H9 (cell line): ENCODE measurements at regions not wholly inside any gene's neighbourhood (a gene's known extent, or its start where the extent isn't known, plus 50 kb on each side); places are given as distances from the start of the nearest gene placed in this dataset.

Experiments
- DNase-seq: peaks from one replicate; pipeline ENCODE4 v3.0.0-alpha.2; 2017
- H2AFZ ChIP-seq: one replicate; pipeline ENCODE4 v1.6.1; 2013; ENCODE audit warnings: mild to moderate bottlenecking, low read length, control low read depth, moderate library complexity
- H2AK5ac ChIP-seq: 2 replicates; pipeline ENCODE4 v1.6.1; 2013; ENCODE audit warnings: low read length, control low read depth, mixed read lengths; ENCODE audit not compliant: insufficient read length
- H2BK120ac ChIP-seq: one replicate; pipeline ENCODE4 v1.6.1; 2013; ENCODE audit warnings: low read depth, mild to moderate bottlenecking, low read length, control low read depth, inconsistent platforms; ENCODE audit not compliant: poor library complexity, severe bottlenecking
- H2BK12ac ChIP-seq: 2 replicates; pipeline ENCODE4 v1.6.1; 2013; ENCODE audit warnings: low read length, control low read depth, mixed read lengths, low read depth; ENCODE audit not compliant: insufficient read length
- H2BK15ac ChIP-seq: 2 replicates; pipeline ENCODE4 v1.6.1; 2013; ENCODE audit warnings: low read depth, low read length, control low read depth
- H2BK20ac ChIP-seq: one replicate; pipeline ENCODE4 v1.6.1; 2013; ENCODE audit warnings: low read depth, mild to moderate bottlenecking, low read length, control low read depth, inconsistent platforms; ENCODE audit not compliant: poor library complexity, severe bottlenecking
- H2BK5ac ChIP-seq: 2 replicates; pipeline ENCODE4 v1.6.1; 2013; ENCODE audit warnings: low read length, control low read depth, mixed read lengths; ENCODE audit not compliant: insufficient read length
- H3K14ac ChIP-seq: 2 replicates; pipeline ENCODE4 v1.6.1; 2013; ENCODE audit warnings: low read length, control low read depth; ENCODE audit not compliant: insufficient read depth
- H3K18ac ChIP-seq: 2 replicates; pipeline ENCODE4 v1.6.1; 2013; ENCODE audit warnings: low read depth, mild to moderate bottlenecking, mixed read lengths, low read length, control low read depth; ENCODE audit not compliant: insufficient read length
- H3K23ac ChIP-seq: 2 replicates; pipeline ENCODE4 v1.6.1; 2013; ENCODE audit warnings: low read length, control low read depth, mixed read lengths, low read depth; ENCODE audit not compliant: insufficient read length
- H3K23me2 ChIP-seq: 2 replicates; pipeline ENCODE4 v1.6.1; 2013; ENCODE audit warnings: low read depth, mild to moderate bottlenecking, mixed read lengths, low read length, control low read depth; ENCODE audit not compliant: insufficient read length, poor library complexity, severe bottlenecking
- H3K27ac ChIP-seq: 2 replicates; pipeline ENCODE4 v1.5.1; 2013; ENCODE audit warnings: low read length, control low read depth, mixed read lengths, low read depth; ENCODE audit not compliant: insufficient read length
- H3K27me3 ChIP-seq: 2 replicates; pipeline ENCODE4 v1.6.1; 2013; ENCODE audit warnings: low read length, control low read depth, inconsistent platforms; ENCODE audit not compliant: insufficient read depth
- H3K4ac ChIP-seq: 2 replicates; pipeline ENCODE4 v1.6.1; 2013; ENCODE audit warnings: low read depth, mild to moderate bottlenecking, control low read depth, inconsistent platforms, low read length, moderate library complexity
- H3K4me1 ChIP-seq: 2 replicates; pipeline ENCODE4 v1.6.1; 2013; ENCODE audit warnings: low read length, control low read depth, inconsistent platforms; ENCODE audit not compliant: insufficient read depth
- H3K4me2 ChIP-seq: 2 replicates; pipeline ENCODE4 v1.6.1; 2013; ENCODE audit warnings: low read length, control low read depth, mixed read lengths; ENCODE audit not compliant: insufficient read length, insufficient read depth
- H3K56ac ChIP-seq: 2 replicates; pipeline ENCODE4 v1.6.1; 2013; ENCODE audit warnings: low read depth, mild to moderate bottlenecking, mixed read lengths, low read length, control low read depth; ENCODE audit not compliant: insufficient read length
- H3K79me1 ChIP-seq: 2 replicates; pipeline ENCODE4 v1.6.1; 2013; ENCODE audit warnings: low read depth, mild to moderate bottlenecking, moderate library complexity, low read length, control low read depth, inconsistent platforms; ENCODE audit not compliant: insufficient read depth, poor library complexity, severe bottlenecking
- H3K79me2 ChIP-seq: 2 replicates; pipeline ENCODE4 v1.6.1; 2013; ENCODE audit warnings: low read length, control low read depth, inconsistent platforms; ENCODE audit not compliant: insufficient read depth
- H3K9ac ChIP-seq: 2 replicates; pipeline ENCODE4 v1.6.1; 2013; ENCODE audit warnings: low read length, control low read depth, mixed read lengths; ENCODE audit not compliant: insufficient read length; ENCODE audit errors: extremely low read depth
- H3K9me3 ChIP-seq: one replicate; pipeline ENCODE4 v1.6.1; 2013; ENCODE audit warnings: low read depth, low read length, inconsistent platforms; ENCODE audit not compliant: control insufficient read depth
- H3T11ph ChIP-seq: one replicate; pipeline ENCODE4 v1.6.1; 2013; ENCODE audit warnings: mild to moderate bottlenecking, low read length, control low read depth, inconsistent platforms
- H4K20me1 ChIP-seq: one replicate; pipeline ENCODE4 v1.6.1; 2013; ENCODE audit not compliant: control insufficient read depth, insufficient read length, insufficient read depth
- H4K5ac ChIP-seq: 2 replicates; pipeline ENCODE4 v1.6.1; 2013; ENCODE audit warnings: low read depth, mild to moderate bottlenecking, mixed read lengths, low read length, control low read depth; ENCODE audit not compliant: insufficient read length
- H4K8ac ChIP-seq: replicated peaks from 2 replicates; pipeline ENCODE4 v1.6.1; 2013; ENCODE audit warnings: low read length, control low read depth, mixed read lengths, low read depth; ENCODE audit not compliant: insufficient read length
- H4K91ac ChIP-seq: 2 replicates; pipeline ENCODE4 v1.6.1; 2013; ENCODE audit warnings: low read depth, mild to moderate bottlenecking, moderate library complexity, mixed read lengths, low read length, control low read depth; ENCODE audit not compliant: insufficient read length
- H3K27ac Mint-ChIP-seq, 3 experiments: 2 replicates in 2 of 3; 3 replicates in 1 of 3; pipeline ENCODE4 v1.8.0; 2020 to 2021; ENCODE audit warnings: mixed read lengths in 3 of 3, mild to moderate bottlenecking in 1 of 3, moderate library complexity in 1 of 3
- H3K27me3 Mint-ChIP-seq: 2 replicates; pipeline ENCODE4 v1.8.0; 2021; ENCODE audit warnings: low read depth, mild to moderate bottlenecking, moderate library complexity, mixed read lengths
- H3K36me3 Mint-ChIP-seq, 3 experiments: 2 replicates in 2 of 3; 3 replicates in 1 of 3; pipeline ENCODE4 v1.8.0; 2020 to 2021; ENCODE audit warnings: low read depth in 3 of 3, mixed read lengths in 3 of 3; ENCODE audit not compliant: insufficient read depth in 1 of 3
- H3K4me1 Mint-ChIP-seq, 2 experiments: 2 replicates each; pipeline ENCODE4 v1.8.0; 2020; ENCODE audit warnings: mixed read lengths in 2 of 2
- H3K4me3 Mint-ChIP-seq, 2 experiments: 2 replicates in 1 of 2; 3 replicates in 1 of 2; pipeline ENCODE4 v1.8.0; 2020 to 2021; ENCODE audit warnings: mild to moderate bottlenecking in 2 of 2, mixed read lengths in 2 of 2, moderate library complexity in 1 of 2
- H3K9me3 Mint-ChIP-seq, 2 experiments: 2 replicates in 1 of 2; 3 replicates in 1 of 2; pipeline ENCODE4 v1.8.0; 2020; ENCODE audit warnings: mild to moderate bottlenecking in 2 of 2, mixed read lengths in 2 of 2, moderate library complexity in 1 of 2
- WGBS: extraction: QIAGEN DNeasy Blood & Tissue Kit; methylation state at CpG from one replicate; pipeline ENCODE4 v1.1.7; 2013; ENCODE audit warnings: missing lambda C conversion rate, low lambda C conversion rate, mixed read lengths; ENCODE audit not compliant: insufficient read length; ENCODE audit errors: extremely low coverage; 5-methylcytosine and 5-hydroxymethylcytosine counted together
- TF ChIP-seq, protein P1 (sequence below): fragments of 200-600 bp; sonication (generic); conservative IDR thresholded peaks from 3 replicates; pipeline ENCODE4 v1.8.0; 2021; ENCODE audit warnings: antibody characterized with exemption, mild to moderate bottlenecking

DNA sequence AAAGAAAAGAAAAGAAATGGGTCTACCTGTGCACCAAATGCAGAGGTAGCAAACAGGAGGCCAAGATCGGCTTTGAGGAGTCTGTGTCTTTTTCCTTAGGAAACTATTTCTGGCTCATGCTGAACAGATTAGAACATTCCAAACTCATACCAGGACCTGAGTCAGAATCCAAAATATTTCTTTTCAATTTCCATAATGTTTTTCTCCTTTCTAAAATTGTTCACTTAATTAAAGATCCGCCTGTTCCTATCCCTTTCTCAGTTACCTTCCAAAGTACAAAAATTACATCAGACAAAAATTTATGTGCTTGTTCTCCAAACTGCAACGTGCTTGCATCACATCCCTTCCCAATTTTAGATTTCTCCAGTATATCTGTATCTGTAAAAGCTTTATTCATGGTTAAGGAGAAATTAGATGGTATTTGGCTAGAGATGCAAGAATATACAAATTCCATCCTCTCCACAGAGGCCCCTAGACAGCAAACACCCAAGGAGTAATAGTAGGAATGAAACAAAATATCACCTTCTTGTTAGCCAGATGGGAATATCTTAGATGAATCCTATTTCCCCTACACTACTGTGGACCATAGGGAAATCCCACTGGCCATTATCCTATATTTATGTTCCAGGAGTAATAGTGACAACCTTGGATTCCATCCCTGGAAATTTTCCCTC lies 130.6 kb downstream of the LNPK start:
- Histone ChIP-seq H2BK20ac (no peak overlapping the region), H3K4me2 (no peak overlapping the region), H3K4me1 (no peaks in the 10 kb centered on the region), H3K56ac (no peak overlapping the region), H3K14ac (no peak overlapping the region), H2BK12ac (no peak overlapping the region), H3K23me2 (no peaks in the 10 kb centered on the region), H3K27ac (no peak overlapping the region), H3T11ph (no peak overlapping the region), H4K20me1 (no peaks in the 10 kb centered on the region), H4K91ac (no peak overlapping the region), H3K18ac (no peak overlapping the region), H4K8ac (no peak overlapping the region), H3K23ac (no peak overlapping the region), H2AK5ac (no peak overlapping the region), H2BK120ac (no peak overlapping the region), H2BK15ac (no peak overlapping the region), H3K9me3 (no peaks in the 10 kb centered on the region), H3K79me2 (no peaks in the 10 kb centered on the region), H4K5ac (no peak overlapping the region), H3K27me3 (no peaks in the 10 kb centered on the region), H3K79me1 (no peaks in the 10 kb centered on the region), H2BK5ac (no peak overlapping the region), H2AFZ (no peak overlapping the region), H3K4ac (no peak overlapping the region), H3K9ac (no peak overlapping the region)
- Mint-ChIP-seq H3K9me3 (no peaks in the 10 kb centered on the region), H3K36me3 (no peaks in the 10 kb centered on the region), H3K27me3 (peaks cover 2% of the 10 kb centered on the region; the same call in 1 of the 2 replicates), H3K4me3 (no peak overlapping the region), H3K4me1 (no peaks in the 10 kb centered on the region), H3K27ac (no peak overlapping the region)
- WGBS: no CpG with 5 or more reads among the region's 3 CpGs
- DNase-seq: no peak
- TF ChIP-seq, protein P1, sequence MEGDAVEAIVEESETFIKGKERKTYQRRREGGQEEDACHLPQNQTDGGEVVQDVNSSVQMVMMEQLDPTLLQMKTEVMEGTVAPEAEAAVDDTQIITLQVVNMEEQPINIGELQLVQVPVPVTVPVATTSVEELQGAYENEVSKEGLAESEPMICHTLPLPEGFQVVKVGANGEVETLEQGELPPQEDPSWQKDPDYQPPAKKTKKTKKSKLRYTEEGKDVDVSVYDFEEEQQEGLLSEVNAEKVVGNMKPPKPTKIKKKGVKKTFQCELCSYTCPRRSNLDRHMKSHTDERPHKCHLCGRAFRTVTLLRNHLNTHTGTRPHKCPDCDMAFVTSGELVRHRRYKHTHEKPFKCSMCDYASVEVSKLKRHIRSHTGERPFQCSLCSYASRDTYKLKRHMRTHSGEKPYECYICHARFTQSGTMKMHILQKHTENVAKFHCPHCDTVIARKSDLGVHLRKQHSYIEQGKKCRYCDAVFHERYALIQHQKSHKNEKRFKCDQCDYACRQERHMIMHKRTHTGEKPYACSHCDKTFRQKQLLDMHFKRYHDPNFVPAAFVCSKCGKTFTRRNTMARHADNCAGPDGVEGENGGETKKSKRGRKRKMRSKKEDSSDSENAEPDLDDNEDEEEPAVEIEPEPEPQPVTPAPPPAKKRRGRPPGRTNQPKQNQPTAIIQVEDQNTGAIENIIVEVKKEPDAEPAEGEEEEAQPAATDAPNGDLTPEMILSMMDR: no peak
